ENCODE measurements at regions not wholly inside any gene's neighbourhood (a gene's known extent, or its start where the extent isn't known, plus 50 kb on each side); places are given as distances from the start of the nearest gene placed in this dataset.
A peak's percentile ranks its signal among the peaks of the same experiment; 100 is the strongest.

DNA sequence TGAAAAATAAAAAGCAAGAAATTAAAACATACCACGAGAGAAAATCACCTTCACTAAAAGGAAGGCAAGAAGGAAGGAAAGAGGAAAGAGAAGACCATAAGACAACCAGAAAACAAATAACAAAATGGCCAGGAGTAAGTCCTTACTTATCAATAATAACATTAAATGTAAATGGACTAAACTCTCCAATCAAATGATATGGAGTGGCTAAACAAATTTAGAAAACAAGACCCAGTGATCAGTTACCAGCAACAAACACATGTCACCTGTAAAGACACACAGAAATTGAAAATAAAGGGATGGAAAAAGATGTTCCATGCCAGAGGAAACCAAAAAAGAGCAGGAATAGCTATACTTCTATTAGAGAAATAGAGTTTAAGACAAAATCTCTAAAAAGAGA, 85.0 kb upstream of the SLC38A4 start:
- DNase-seq (ENCODE audit: low read depth), result no peak

DNA sequence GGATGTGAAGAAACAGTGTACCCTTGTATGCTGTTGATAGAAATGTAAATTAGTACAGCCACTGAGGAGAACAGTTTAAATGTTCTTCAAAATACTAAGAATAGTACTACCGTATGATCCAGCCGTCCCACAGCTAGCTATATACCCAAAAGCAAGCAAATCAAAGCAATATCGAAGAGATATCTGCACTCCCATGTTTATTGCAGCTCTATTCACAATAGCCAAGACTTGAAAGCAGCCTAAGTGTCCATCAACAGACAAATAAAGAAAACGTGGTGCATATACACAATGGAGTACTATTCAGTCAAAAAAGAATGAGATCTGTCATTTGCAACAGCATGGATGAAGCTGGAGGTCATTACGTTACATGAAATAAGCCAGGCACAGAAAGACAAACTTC, 88.5 kb upstream of the SLC38A4 start:
- no peak for DNase-seq (ENCODE audit: low read depth)

GRCh38 chr12:46915082-46915481, 89.3 kb upstream of the SLC38A4 start:
- DNase-seq (ENCODE audit: low read depth), result peak; percentile 93

- peak; percentile 27 for DNase-seq (ENCODE audit: low read depth)
These were observed 90.0 kb upstream of the SLC38A4 start for GRCh38 chr12:46915836-46916235.

DNA sequence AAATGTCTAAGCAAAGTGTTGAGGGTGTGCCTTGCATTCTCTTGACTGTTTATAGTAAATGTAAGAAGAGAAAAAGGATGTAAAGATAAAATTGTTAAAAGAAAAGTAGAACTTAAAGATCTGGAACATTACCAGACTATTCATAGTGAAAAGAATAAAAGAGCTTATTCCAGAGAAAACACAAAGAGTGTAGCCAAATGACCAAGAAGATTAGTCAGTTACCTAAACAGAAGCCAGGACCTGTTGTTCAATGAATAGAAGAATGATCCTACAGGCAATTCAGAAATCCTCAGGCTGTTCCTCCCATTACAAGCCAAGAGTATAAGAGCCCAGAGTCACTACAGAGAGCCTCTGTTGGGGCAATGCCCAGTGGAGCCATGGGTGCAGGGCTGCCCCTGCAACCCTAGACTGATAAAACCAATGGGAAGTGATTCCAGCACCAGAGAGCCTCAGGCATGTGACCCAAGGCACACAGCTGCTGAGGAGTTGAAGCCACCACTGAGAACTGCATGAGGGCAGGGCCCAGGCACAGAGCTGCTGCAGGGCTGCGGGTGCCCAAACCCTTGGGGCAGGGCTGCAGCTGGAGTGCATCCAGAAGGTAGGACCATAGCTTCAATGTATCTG, 91.1 kb upstream of the SLC38A4 start:
- DNase-seq (ENCODE audit: low read depth), result peak; percentile 28

- DNase-seq (ENCODE audit: low read depth), result peak; percentile 9
These were observed 92.0 kb upstream of the SLC38A4 start for GRCh38 chr12:46917821-46918220.

DNA sequence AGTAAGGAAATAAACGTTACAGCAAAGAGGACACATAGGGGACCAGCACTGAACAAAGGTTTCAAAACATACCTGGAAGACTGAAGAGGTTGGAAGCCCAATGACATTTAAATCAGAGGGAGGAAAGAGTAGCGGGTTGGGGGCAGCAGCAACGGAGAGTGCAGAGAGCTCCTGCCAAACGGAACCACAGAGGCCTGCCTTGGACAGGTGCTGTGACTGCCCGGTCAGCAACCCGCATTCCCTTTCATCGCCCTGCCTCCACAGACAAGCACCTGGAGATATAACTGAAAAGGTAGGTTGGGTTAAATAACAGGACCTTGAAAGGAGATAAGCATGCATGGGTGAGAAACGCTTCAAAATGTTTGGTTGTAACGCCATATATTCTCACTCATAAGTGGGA, 92.8 kb upstream of the SLC38A4 start:
- no peak for DNase-seq (ENCODE audit: low read depth)

- no peak for DNase-seq (ENCODE audit: low read depth)
These were observed 94.0 kb upstream of the SLC38A4 start for GRCh38 chr12:46919666-46920400.

GRCh38 chr12:46920499-46920898, 94.7 kb upstream of the SLC38A4 start:
- DNase-seq (ENCODE audit: low read depth), result no peak

- peak; percentile 60 for DNase-seq (ENCODE audit: low read depth)
These were observed 95.4 kb upstream of the SLC38A4 start for GRCh38 chr12:46921048-46921763.

GRCh38 chr12:46921764-46922133, 96.0 kb upstream of the SLC38A4 start:
- DNase-seq (ENCODE audit: low read depth), result peak; percentile 8

GRCh38 chr12:46926526-46926925, 100.7 kb upstream of the SLC38A4 start:
- no peak for DNase-seq (ENCODE audit: low read depth)

DNA sequence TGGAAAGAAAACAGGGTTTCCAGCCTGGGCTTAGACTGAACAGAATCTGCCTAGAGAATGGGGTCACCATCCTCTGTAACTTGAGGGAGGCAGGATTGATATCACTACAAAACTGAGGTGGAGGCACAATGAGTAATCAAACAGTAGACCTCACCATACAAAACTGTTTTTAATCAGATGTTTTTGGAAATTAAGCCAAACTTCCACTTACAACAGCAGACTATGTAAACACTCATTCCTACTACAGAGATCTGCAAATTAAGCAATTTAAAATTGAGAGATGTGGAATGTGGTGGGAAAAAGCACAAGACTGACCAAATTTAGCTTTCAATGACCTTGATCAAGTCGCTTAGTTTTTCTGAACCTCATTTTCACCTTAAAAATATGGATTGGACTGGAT, 104.3 kb upstream of the SLC38A4 start:
- no peak for DNase-seq (ENCODE audit: low read depth)

GRCh38 chr12:46933947-46934346, 108.2 kb upstream of the SLC38A4 start:
- DNase-seq (ENCODE audit: low read depth), result peak; percentile 60

- DNase-seq (ENCODE audit: low read depth), result no peak
These were observed 108.7 kb upstream of the SLC38A4 start for GRCh38 chr12:46934374-46935111.

GRCh38 chr12:46935271-46935847, 109.6 kb upstream of the SLC38A4 start:
- no peak for DNase-seq (ENCODE audit: low read depth)

GRCh38 chr12:46936042-46936441, 110.2 kb upstream of the SLC38A4 start:
- no peak for DNase-seq (ENCODE audit: low read depth)

GRCh38 chr12:46938071-46938678, 112.4 kb upstream of the SLC38A4 start:
- no peak for DNase-seq (ENCODE audit: low read depth)

- no peak for DNase-seq (ENCODE audit: low read depth)
These were observed 116.2 kb upstream of the SLC38A4 start for GRCh38 chr12:46941981-46942380.

DNA sequence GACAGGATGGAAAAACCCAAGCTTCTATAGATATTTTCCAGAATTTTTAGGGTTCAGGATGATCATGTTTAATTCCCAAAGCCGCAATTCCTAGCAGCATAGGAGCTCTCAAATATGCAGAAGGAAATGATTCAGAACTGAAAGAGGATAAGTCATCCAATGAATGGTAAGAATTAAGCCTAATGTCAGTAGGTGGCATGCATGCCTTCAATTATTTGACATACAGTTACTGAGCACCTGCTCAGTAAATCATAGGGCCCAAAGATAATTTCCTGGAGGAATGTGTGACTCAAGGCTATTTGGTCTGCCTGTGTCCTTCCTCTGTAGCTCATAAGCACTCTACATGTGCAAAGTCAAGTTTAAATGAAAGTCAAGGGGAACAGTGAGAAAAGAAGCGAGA, 116.8 kb upstream of the SLC38A4 start:
- DNase-seq (ENCODE audit: low read depth), result peak; percentile 83

DNA sequence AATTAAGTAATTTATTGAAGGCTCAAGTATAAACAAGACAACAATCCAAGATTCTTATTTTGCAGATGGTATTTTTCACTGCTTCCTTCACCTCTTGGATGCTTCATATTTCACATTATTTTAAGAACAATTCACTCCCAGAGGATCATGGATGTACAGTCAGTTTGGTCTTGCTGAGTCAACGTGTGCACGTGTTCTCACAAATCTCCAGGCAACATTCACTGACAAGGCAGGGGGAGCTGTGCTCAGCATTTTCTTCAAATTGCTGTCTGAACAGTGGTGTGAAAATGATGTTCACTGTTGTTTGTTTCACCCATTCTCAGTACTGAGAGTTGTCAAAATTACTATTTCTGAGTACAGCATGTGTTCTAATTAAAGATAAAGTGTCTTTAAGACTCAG, 118.3 kb upstream of the SLC38A4 start:
- peak; percentile 75 for DNase-seq (ENCODE audit: low read depth)

DNA sequence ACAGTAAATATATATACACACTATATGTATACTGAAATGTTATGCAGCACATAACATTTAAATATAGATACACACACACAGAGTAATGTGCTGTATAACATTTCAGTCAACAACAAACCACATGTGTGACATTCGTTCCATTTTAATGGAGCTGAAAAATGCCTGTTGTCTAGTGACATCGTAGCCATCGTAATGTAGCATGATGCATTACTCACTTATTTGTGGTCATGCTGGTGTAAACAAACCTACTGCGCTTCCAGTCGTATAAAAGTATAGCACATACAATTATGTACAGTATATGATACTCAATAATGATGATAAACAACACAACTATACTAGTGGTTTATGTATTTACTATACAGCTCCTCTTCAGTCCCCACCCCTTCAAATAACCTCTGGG, 119.0 kb upstream of the SLC38A4 start:
- DNase-seq (ENCODE audit: low read depth), result peak; percentile 11
